ENCODE measurements at regions not wholly inside any gene's neighbourhood (a gene's known extent, or its start where the extent isn't known, plus 50 kb on each side); places are given as distances from the start of the nearest gene placed in this dataset.

- TF ChIP-seq SIX5 (IDR thresholded peaks at IDR 0.05; ENCODE audit: low read depth, low read length, severe bottlenecking) (no peak), ATF7 (IDR thresholded peaks at IDR 0.05; ENCODE audit: low read depth) (peak; percentile 66), CREM (IDR thresholded peaks at IDR 0.05; ENCODE audit: low read depth) (no peak), NRF1 (conservative IDR thresholded peaks at IDR 0.05; ENCODE audit: low read depth, low read length) (no peak), HDAC2 (IDR thresholded peaks at IDR 0.05) (no peak), TCF12 (IDR thresholded peaks at IDR 0.05; ENCODE audit: low read depth, low read length) (peak; percentile 66; the same call in 1 of the 2 replicates), MTA2 (IDR thresholded peaks at IDR 0.05; ENCODE audit: low read depth) (peak; percentile 72), KLF5 (IDR thresholded peaks at IDR 0.05; ENCODE audit: partially characterized antibody) (no peak), EP300 (IDR thresholded peaks at IDR 0.05; ENCODE audit: borderline replicate concordance in 1 of 2, control insufficient read depth in 1 of 2, low read depth in 2 of 2, low read length in 2 of 2) (peak in 1 of 2 experiments; percentile 44; a peak in 1 of 4 replicates), MYC (IDR thresholded peaks at IDR 0.05; ENCODE audit: insufficient read depth, insufficient read length, insufficient replicate concordance, low read length, severe bottlenecking) (no peak), SKIL (IDR thresholded peaks at IDR 0.05; ENCODE audit: low read depth, poor library complexity, severe bottlenecking) (no peak), KDM1A (IDR thresholded peaks at IDR 0.05; ENCODE audit: borderline replicate concordance) (no peak), ZSCAN29 (IDR thresholded peaks at IDR 0.05) (no peak), IKZF1 (conservative IDR thresholded peaks at IDR 0.05) (peak; percentile 33), KAT2A (conservative IDR thresholded peaks at IDR 0.05; ENCODE audit: control insufficient read depth, low read depth, low read length) (no peak), CBX3 (IDR thresholded peaks at IDR 0.05; ENCODE audit: borderline replicate concordance, low read depth) (no peak), WRNIP1 (IDR thresholded peaks at IDR 0.05; ENCODE audit: borderline replicate concordance, low read depth, low read length) (no peak), BRCA1 (IDR thresholded peaks at IDR 0.05; ENCODE audit: low read depth, low read length) (no peak), NFIC (IDR thresholded peaks at IDR 0.05; ENCODE audit: low read depth, low read length) (0 out of 2 replicates have a peak, but pooled peaks have one; percentile 9), RAD21 (IDR thresholded peaks at IDR 0.05; ENCODE audit: insufficient read depth, low read depth, low read length) (no peak), POLR2AphosphoS5 (IDR thresholded peaks at IDR 0.05; ENCODE audit: low read length) (0 out of 2 replicates have a peak, but pooled peaks have one; percentile 21)
- TF ChIP-seq, protein P1, sequence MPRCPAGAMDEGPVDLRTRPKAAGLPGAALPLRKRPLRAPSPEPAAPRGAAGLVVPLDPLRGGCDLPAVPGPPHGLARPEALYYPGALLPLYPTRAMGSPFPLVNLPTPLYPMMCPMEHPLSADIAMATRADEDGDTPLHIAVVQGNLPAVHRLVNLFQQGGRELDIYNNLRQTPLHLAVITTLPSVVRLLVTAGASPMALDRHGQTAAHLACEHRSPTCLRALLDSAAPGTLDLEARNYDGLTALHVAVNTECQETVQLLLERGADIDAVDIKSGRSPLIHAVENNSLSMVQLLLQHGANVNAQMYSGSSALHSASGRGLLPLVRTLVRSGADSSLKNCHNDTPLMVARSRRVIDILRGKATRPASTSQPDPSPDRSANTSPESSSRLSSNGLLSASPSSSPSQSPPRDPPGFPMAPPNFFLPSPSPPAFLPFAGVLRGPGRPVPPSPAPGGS (IDR thresholded peaks at IDR 0.05; ENCODE audit: borderline replicate concordance, insufficient read depth, low read depth, low read length, poor library complexity, severe bottlenecking) = no peak
- TF ChIP-seq, protein P2, sequence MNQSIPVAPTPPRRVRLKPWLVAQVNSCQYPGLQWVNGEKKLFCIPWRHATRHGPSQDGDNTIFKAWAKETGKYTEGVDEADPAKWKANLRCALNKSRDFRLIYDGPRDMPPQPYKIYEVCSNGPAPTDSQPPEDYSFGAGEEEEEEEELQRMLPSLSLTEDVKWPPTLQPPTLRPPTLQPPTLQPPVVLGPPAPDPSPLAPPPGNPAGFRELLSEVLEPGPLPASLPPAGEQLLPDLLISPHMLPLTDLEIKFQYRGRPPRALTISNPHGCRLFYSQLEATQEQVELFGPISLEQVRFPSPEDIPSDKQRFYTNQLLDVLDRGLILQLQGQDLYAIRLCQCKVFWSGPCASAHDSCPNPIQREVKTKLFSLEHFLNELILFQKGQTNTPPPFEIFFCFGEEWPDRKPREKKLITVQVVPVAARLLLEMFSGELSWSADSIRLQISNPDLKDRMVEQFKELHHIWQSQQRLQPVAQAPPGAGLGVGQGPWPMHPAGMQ (IDR thresholded peaks at IDR 0.05; ENCODE audit: borderline replicate concordance) = no peak
These were observed 404.2 kb downstream of the COG6 start (continued) for GRCh38 chr13:40059540-40060232.
